Panc1 (cell line): ENCODE measurements at regions not wholly inside any gene's neighbourhood (a gene's known extent, or its start where the extent isn't known, plus 50 kb on each side); places are given as distances from the start of the nearest gene placed in this dataset.

Source experiments
- POLR2AphosphoS5 ChIP-seq: IDR thresholded peaks from 2 replicates; pipeline ENCODE4 v1.6.1; 2012; ENCODE audit warnings: mild to moderate bottlenecking, low read depth, low read length, moderate library complexity
- SIN3A ChIP-seq: IDR thresholded peaks from 2 replicates; pipeline ENCODE4 v1.6.1; 2012; ENCODE audit warnings: low read depth, mild to moderate bottlenecking, low read length, moderate library complexity, borderline replicate concordance; ENCODE audit not compliant: insufficient read depth
- TCF7L2 ChIP-seq: IDR thresholded peaks from 2 replicates; pipeline ENCODE4 v1.6.1; 2011; ENCODE audit warnings: mild to moderate bottlenecking, low read depth, low read length, inconsistent platforms
- TF ChIP-seq, protein P1 (sequence below), 2 experiments: IDR thresholded peaks; 2 replicates each; pipeline ENCODE4 v1.6.1; 2011 to 2012; ENCODE audit warnings: low read depth in 2 of 2, control low read depth in 1 of 2, low read length in 1 of 2, mild to moderate bottlenecking in 1 of 2, moderate library complexity in 1 of 2; ENCODE audit not compliant: insufficient read depth in 1 of 2
- TF ChIP-seq, protein P2 (sequence below): fragments of 450-650 bp; IDR thresholded peaks from 2 replicates; pipeline ENCODE4 v1.5.1; 2017; ENCODE audit warnings: mild to moderate bottlenecking

DNA sequence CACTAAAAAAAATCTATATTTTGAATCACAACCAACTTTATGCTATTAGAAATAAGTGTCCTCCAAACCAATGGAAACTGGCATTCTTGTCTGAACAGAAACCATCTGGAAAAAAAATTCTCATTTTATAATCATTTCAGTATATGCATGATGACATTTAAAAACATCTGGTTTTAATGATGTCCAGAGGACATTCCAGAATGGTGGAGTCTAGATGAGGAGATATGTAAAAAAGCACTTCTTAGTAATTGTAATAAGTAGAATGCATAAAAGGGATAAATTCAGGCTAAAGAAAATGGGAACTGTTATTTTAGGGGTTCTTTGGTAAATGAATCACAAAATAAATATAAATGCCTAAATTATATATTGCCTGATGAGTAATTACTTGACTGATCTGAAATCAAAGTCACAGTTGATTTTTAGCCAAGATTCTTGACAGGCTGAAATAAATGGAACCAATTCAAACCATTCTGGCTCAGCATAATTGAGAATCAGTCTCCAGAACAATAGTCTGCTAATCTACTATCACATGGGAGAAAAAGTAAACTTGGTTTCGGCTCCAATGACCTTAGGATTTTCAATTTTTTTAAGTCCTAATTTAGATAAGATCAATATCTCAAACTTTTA, 636.6 kb downstream of the FAT4 start:
- TF ChIP-seq, protein P1, sequence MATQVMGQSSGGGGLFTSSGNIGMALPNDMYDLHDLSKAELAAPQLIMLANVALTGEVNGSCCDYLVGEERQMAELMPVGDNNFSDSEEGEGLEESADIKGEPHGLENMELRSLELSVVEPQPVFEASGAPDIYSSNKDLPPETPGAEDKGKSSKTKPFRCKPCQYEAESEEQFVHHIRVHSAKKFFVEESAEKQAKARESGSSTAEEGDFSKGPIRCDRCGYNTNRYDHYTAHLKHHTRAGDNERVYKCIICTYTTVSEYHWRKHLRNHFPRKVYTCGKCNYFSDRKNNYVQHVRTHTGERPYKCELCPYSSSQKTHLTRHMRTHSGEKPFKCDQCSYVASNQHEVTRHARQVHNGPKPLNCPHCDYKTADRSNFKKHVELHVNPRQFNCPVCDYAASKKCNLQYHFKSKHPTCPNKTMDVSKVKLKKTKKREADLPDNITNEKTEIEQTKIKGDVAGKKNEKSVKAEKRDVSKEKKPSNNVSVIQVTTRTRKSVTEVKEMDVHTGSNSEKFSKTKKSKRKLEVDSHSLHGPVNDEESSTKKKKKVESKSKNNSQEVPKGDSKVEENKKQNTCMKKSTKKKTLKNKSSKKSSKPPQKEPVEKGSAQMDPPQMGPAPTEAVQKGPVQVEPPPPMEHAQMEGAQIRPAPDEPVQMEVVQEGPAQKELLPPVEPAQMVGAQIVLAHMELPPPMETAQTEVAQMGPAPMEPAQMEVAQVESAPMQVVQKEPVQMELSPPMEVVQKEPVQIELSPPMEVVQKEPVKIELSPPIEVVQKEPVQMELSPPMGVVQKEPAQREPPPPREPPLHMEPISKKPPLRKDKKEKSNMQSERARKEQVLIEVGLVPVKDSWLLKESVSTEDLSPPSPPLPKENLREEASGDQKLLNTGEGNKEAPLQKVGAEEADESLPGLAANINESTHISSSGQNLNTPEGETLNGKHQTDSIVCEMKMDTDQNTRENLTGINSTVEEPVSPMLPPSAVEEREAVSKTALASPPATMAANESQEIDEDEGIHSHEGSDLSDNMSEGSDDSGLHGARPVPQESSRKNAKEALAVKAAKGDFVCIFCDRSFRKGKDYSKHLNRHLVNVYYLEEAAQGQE (IDR thresholded peaks at IDR 0.05; ENCODE audit: insufficient read depth in 1 of 2, low read depth in 2 of 2, low read length in 1 of 2): no peak
- TF ChIP-seq, protein P2, sequence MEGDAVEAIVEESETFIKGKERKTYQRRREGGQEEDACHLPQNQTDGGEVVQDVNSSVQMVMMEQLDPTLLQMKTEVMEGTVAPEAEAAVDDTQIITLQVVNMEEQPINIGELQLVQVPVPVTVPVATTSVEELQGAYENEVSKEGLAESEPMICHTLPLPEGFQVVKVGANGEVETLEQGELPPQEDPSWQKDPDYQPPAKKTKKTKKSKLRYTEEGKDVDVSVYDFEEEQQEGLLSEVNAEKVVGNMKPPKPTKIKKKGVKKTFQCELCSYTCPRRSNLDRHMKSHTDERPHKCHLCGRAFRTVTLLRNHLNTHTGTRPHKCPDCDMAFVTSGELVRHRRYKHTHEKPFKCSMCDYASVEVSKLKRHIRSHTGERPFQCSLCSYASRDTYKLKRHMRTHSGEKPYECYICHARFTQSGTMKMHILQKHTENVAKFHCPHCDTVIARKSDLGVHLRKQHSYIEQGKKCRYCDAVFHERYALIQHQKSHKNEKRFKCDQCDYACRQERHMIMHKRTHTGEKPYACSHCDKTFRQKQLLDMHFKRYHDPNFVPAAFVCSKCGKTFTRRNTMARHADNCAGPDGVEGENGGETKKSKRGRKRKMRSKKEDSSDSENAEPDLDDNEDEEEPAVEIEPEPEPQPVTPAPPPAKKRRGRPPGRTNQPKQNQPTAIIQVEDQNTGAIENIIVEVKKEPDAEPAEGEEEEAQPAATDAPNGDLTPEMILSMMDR: no peak
- TF ChIP-seq POLR2AphosphoS5 (no peak), SIN3A (no peak), TCF7L2 (no peak)
